ENCODE measurements at regions not wholly inside any gene's neighbourhood (a gene's known extent, or its start where the extent isn't known, plus 50 kb on each side); places are given as distances from the start of the nearest gene placed in this dataset.
"Not testable (repeated sequence)": the region's sequence is repeated elsewhere in the genome, so short reads cannot be mapped to it uniquely, and the experiment has no call there.

GRCh38 chr12:91884230-91884629 is 261.4 kb downstream of the BTG1 start:
- 96% methylated on average over 2 of the region's 3 CpGs for WGBS
- Histone ChIP-seq H3K27me3 (ENCODE audit: insufficient read depth, low read length) (no peaks in the 10 kb centered on the region), H3K4me3 (ENCODE audit: low read length) (no peak overlapping the region), H3K27ac (ENCODE audit: low read depth, low read length) (no peak overlapping the region), H3K4me1 (ENCODE audit: insufficient read depth, low read length) (no peaks in the 10 kb centered on the region), H3K36me3 (ENCODE audit: insufficient read depth, low read length) (no peaks in the 10 kb centered on the region), H3K9ac (ENCODE audit: low read depth, low read length) (no peak overlapping the region), H3K9me3 (ENCODE audit: insufficient read depth, low read depth, low read length) (no peaks in the 10 kb centered on the region)

GRCh38 chr12:91883811-91884210 is 261.8 kb downstream of the BTG1 start:
- H3K4me3 ChIP-seq (ENCODE audit: low read length), result no peak overlapping the region
- no peaks in the 10 kb centered on the region for H3K4me1 ChIP-seq (ENCODE audit: insufficient read depth, low read length)
- H3K9ac ChIP-seq (ENCODE audit: low read depth, low read length), result no peak overlapping the region
- H3K9me3 ChIP-seq (ENCODE audit: insufficient read depth, low read depth, low read length), result no peaks in the 10 kb centered on the region
- H3K27ac ChIP-seq (ENCODE audit: low read depth, low read length), result no peak overlapping the region
- H3K36me3 ChIP-seq (ENCODE audit: insufficient read depth, low read length), result no peaks in the 10 kb centered on the region
- H3K27me3 ChIP-seq (ENCODE audit: insufficient read depth, low read length), result no peaks in the 10 kb centered on the region
- 90% methylated on average over 2 of the region's 4 CpGs for WGBS

- no peaks in the 10 kb centered on the region for H3K4me1 ChIP-seq (ENCODE audit: insufficient read depth, low read length)
- H3K9ac ChIP-seq (ENCODE audit: low read depth, low read length), result no peak overlapping the region
- no peak overlapping the region for H3K27ac ChIP-seq (ENCODE audit: low read depth, low read length)
- no peaks in the 10 kb centered on the region for H3K27me3 ChIP-seq (ENCODE audit: insufficient read depth, low read length)
- H3K4me3 ChIP-seq (ENCODE audit: low read length), result no peak overlapping the region
- WGBS, result 94% methylated on average over 4 of the region's 4 CpGs
- no peaks in the 10 kb centered on the region for H3K9me3 ChIP-seq (ENCODE audit: insufficient read depth, low read depth, low read length)
- no peaks in the 10 kb centered on the region for H3K36me3 ChIP-seq (ENCODE audit: insufficient read depth, low read length)
Observed at GRCh38 chr12:91882910-91883309, 262.7 kb downstream of the BTG1 start.

DNA sequence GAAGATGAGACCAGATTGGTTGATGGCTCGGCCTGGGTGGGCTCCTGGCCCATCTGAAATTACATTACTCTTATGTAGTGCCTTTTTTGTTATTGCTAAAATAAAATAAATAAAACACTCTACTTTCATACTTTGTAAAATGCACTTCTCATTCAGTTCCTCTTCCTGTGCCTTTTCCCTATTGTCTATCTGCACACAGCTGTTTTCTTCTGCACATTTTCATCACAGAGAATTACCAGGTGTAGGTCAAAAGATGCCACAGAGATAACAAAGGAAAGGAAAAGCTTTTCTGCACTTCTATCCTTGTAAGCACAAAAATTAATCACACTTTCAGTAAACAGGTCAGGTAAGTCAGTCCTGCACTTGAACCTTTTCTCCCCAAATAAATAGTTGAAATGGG is 265.1 kb downstream of the BTG1 start:
- Histone ChIP-seq H3K9ac (ENCODE audit: low read depth, low read length) (no peak overlapping the region), H3K9me3 (ENCODE audit: insufficient read depth, low read depth, low read length) (no peaks in the 10 kb centered on the region), H3K27ac (ENCODE audit: low read depth, low read length) (no peak overlapping the region), H3K27me3 (ENCODE audit: insufficient read depth, low read length) (no peaks in the 10 kb centered on the region), H3K36me3 (ENCODE audit: insufficient read depth, low read length) (no peaks in the 10 kb centered on the region), H3K4me1 (ENCODE audit: insufficient read depth, low read length) (no peaks in the 10 kb centered on the region), H3K4me3 (ENCODE audit: low read length) (no peak overlapping the region)
- WGBS, result no CpG with 5 or more reads among the region's 1 CpG

- Histone ChIP-seq H3K27ac (ENCODE audit: low read depth, low read length) (no peak overlapping the region), H3K9ac (ENCODE audit: low read depth, low read length) (no peak overlapping the region), H3K9me3 (ENCODE audit: insufficient read depth, low read depth, low read length) (no peaks in the 10 kb centered on the region), H3K27me3 (ENCODE audit: insufficient read depth, low read length) (no peaks in the 10 kb centered on the region), H3K4me3 (ENCODE audit: low read length) (no peak overlapping the region), H3K4me1 (ENCODE audit: insufficient read depth, low read length) (no peaks in the 10 kb centered on the region), H3K36me3 (ENCODE audit: insufficient read depth, low read length) (no peaks in the 10 kb centered on the region)
- 98% methylated on average over 5 of the region's 5 CpGs for WGBS
Observed at GRCh38 chr12:91877456-91878235, 268.0 kb downstream of the BTG1 start.

DNA sequence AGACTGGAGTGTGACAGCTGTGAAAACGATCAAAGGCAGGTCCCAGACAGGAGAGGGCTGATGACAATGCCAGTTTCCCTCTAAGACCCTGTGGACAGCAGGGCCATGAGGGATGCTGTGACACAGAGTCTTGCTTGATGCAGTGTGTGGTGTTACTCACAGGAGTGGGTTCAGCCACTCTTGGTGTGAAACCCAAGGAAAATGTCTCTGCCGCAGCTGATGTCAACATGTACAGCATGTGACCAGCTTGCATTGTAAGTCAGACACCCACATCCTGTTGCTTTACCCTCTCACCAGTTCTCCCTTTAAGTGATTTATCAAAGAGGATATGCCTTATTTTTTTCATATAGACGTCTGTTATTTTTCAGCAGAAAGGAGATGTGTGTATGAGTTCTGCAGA is 268.6 kb downstream of the BTG1 start:
- no peaks in the 10 kb centered on the region for H3K4me1 ChIP-seq (ENCODE audit: insufficient read depth, low read length)
- no peak overlapping the region for H3K27ac ChIP-seq (ENCODE audit: low read depth, low read length)
- no peaks in the 10 kb centered on the region for H3K9me3 ChIP-seq (ENCODE audit: insufficient read depth, low read depth, low read length)
- H3K4me3 ChIP-seq (ENCODE audit: low read length), result no peak overlapping the region
- 91% methylated on average over 3 of the region's 3 CpGs for WGBS
- no peaks in the 10 kb centered on the region for H3K36me3 ChIP-seq (ENCODE audit: insufficient read depth, low read length)
- H3K9ac ChIP-seq (ENCODE audit: low read depth, low read length), result no peak overlapping the region
- no peaks in the 10 kb centered on the region for H3K27me3 ChIP-seq (ENCODE audit: insufficient read depth, low read length)

- H3K9me3 ChIP-seq (ENCODE audit: insufficient read depth, low read depth, low read length); H3K27me3 ChIP-seq (ENCODE audit: insufficient read depth, low read length); H3K9ac ChIP-seq (ENCODE audit: low read depth, low read length); H3K4me3 ChIP-seq (ENCODE audit: low read length); H3K36me3 ChIP-seq (ENCODE audit: insufficient read depth, low read length); H3K27ac ChIP-seq (ENCODE audit: low read depth, low read length); H3K4me1 ChIP-seq (ENCODE audit: insufficient read depth, low read length): not testable (repeated sequence)
- 100% methylated on average over 2 of the region's 3 CpGs for WGBS
Observed at GRCh38 chr12:91875671-91876070, 270.0 kb downstream of the BTG1 start.

DNA sequence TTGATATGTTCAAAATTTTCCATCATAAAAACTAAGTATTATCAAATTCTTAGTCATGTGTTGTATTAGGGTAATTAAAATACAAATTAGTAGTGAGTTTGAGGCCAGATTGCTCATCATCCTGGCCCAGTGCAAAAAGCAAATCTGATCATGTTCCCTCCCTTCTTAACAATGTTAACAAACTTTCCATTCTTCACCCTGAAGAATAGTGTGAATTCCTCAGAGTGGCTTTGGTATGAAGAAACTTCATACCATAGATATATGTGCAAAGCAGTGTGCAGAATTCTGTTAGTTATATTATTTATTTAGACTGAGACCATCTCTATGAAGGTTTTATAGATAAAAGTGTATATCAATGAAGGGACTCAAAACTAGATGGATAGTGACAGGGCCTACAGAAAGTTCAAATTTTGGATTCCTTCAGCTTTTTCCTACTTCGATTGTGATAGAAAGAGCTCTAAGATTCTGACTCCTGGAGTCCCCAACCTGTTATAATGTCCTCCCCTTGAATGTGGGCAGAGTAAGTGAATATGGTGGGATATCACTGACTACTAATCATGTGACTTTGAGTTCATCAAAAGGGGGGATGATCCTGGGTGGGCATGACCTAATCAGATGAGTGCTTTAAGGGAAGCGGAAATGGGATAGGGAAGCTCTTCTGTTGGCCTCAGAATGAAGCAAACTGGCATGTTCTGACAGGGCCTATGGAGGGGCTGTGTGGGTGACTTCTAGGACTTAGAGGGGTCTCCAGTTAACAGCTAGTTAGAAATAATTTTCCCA is 271.4 kb downstream of the BTG1 start:
- no peaks in the 10 kb centered on the region for H3K4me1 ChIP-seq (ENCODE audit: insufficient read depth, low read length)
- H3K4me3 ChIP-seq (ENCODE audit: low read length), result no peak overlapping the region
- H3K27ac ChIP-seq (ENCODE audit: low read depth, low read length), result no peak overlapping the region
- H3K27me3 ChIP-seq (ENCODE audit: insufficient read depth, low read length), result no peaks in the 10 kb centered on the region
- H3K36me3 ChIP-seq (ENCODE audit: insufficient read depth, low read length), result no peaks in the 10 kb centered on the region
- WGBS, result 98% methylated on average over 2 of the region's 2 CpGs
- no peaks in the 10 kb centered on the region for H3K9me3 ChIP-seq (ENCODE audit: insufficient read depth, low read depth, low read length)
- no peak overlapping the region for H3K9ac ChIP-seq (ENCODE audit: low read depth, low read length)

GRCh38 chr12:91871751-91872150 is 273.9 kb downstream of the BTG1 start:
- no peaks in the 10 kb centered on the region for H3K27me3 ChIP-seq (ENCODE audit: insufficient read depth, low read length)
- no peaks in the 10 kb centered on the region for H3K4me1 ChIP-seq (ENCODE audit: insufficient read depth, low read length)
- H3K36me3 ChIP-seq (ENCODE audit: insufficient read depth, low read length), result no peaks in the 10 kb centered on the region
- no peak overlapping the region for H3K4me3 ChIP-seq (ENCODE audit: low read length)
- 93% methylated on average over 1 of the region's 1 CpG for WGBS
- H3K9me3 ChIP-seq (ENCODE audit: insufficient read depth, low read depth, low read length), result no peaks in the 10 kb centered on the region
- no peak overlapping the region for H3K9ac ChIP-seq (ENCODE audit: low read depth, low read length)
- H3K27ac ChIP-seq (ENCODE audit: low read depth, low read length), result no peak overlapping the region

DNA sequence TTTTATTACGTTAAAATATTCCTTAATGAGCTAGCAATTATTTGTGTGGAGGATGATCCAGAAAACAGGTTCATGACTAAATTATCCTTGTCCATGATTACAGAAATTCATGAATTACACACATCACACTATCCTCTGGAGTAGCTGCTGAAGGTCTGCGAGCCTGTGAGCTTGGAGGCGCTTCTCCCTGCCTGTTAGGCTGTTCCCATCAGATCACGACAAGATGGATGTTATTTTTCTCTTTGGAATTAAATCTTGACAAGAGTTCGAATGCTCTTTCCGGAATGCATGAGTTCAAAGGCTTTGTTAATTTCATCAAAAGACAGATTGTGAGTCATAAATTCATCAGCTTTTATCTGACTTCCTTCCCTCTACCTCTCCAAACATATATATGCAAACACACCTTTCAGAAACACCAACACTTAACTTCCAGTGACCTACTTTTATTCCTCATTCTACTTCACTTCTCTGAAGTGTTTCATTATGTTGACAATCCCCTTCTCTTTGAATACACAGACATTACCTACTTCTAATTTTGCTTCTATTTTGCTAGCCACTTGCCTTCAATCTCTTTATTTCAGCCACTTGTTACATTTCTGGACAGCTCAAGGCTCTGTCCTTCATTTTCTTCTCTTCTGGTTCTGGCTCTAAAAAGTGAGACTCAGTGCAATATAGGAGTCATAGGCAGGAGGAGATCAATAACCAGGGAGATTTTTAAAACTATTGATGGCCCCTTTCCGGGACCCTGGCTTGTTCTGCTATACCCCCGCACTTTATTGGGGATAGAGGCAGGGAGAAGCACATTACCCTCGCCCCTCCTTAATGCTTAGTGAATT is 274.6 kb downstream of the BTG1 start:
- Histone ChIP-seq H3K27me3 (ENCODE audit: insufficient read depth, low read length) (no peaks in the 10 kb centered on the region), H3K27ac (ENCODE audit: low read depth, low read length) (no peak overlapping the region), H3K9me3 (ENCODE audit: insufficient read depth, low read depth, low read length) (no peaks in the 10 kb centered on the region), H3K4me1 (ENCODE audit: insufficient read depth, low read length) (no peaks in the 10 kb centered on the region), H3K4me3 (ENCODE audit: low read length) (no peak overlapping the region), H3K9ac (ENCODE audit: low read depth, low read length) (no peak overlapping the region), H3K36me3 (ENCODE audit: insufficient read depth, low read length) (no peaks in the 10 kb centered on the region)
- 97% methylated on average over 9 of the region's 9 CpGs for WGBS

GRCh38 chr12:91868054-91868453 is 277.6 kb downstream of the BTG1 start:
- Histone ChIP-seq H3K9me3 (ENCODE audit: insufficient read depth, low read depth, low read length) (no peaks in the 10 kb centered on the region), H3K36me3 (ENCODE audit: insufficient read depth, low read length) (no peaks in the 10 kb centered on the region), H3K4me1 (ENCODE audit: insufficient read depth, low read length) (no peaks in the 10 kb centered on the region), H3K27ac (ENCODE audit: low read depth, low read length) (no peak overlapping the region), H3K9ac (ENCODE audit: low read depth, low read length) (no peak overlapping the region), H3K27me3 (ENCODE audit: insufficient read depth, low read length) (no peaks in the 10 kb centered on the region), H3K4me3 (ENCODE audit: low read length) (no peak overlapping the region)
- 93% methylated on average over 2 of the region's 4 CpGs for WGBS
